Glomerular visceral epithelial cell (primary cell): ENCODE measurements at regions not wholly inside any gene's neighbourhood (a gene's known extent, or its start where the extent isn't known, plus 50 kb on each side); places are given as distances from the start of the nearest gene placed in this dataset.

ENCODE experiments used
- DNase-seq: peaks from one replicate; pipeline ENCODE4 v3.0.0-alpha.2; 2016; ENCODE audit errors: extremely low spot score

GRCh38 chr12:76219806-76220205 is 128.4 kb downstream of the BBS10 start:
- DNase-seq: peak; percentile 42

- no peak for DNase-seq
These were observed 131.4 kb downstream of the BBS10 start for GRCh38 chr12:76216585-76217472.

- no peak for DNase-seq
These were observed 123.6 kb upstream of the NAP1L1 start for GRCh38 chr12:76208129-76208528.

- DNase-seq: no peak
These were observed 122.2 kb upstream of the NAP1L1 start for GRCh38 chr12:76206677-76207072.

GRCh38 chr12:76206039-76206676 is 121.7 kb upstream of the NAP1L1 start:
- no peak for DNase-seq

GRCh38 chr12:76202621-76203020 is 118.1 kb upstream of the NAP1L1 start:
- DNase-seq: no peak

- DNase-seq: peak; percentile 62
These were observed 117.3 kb upstream of the NAP1L1 start for GRCh38 chr12:76201758-76202157.

GRCh38 chr12:76201316-76201715 is 116.8 kb upstream of the NAP1L1 start:
- peak; percentile 23 for DNase-seq

- peak; percentile 55 for DNase-seq
These were observed 115.3 kb upstream of the NAP1L1 start for GRCh38 chr12:76199808-76200207.

GRCh38 chr12:76198839-76199238 is 114.4 kb upstream of the NAP1L1 start:
- DNase-seq: no peak

- no peak for DNase-seq
These were observed 112.8 kb upstream of the NAP1L1 start for GRCh38 chr12:76197283-76197682.

- no peak for DNase-seq
These were observed 111.4 kb upstream of the NAP1L1 start for GRCh38 chr12:76195920-76196319.

GRCh38 chr12:76194724-76195123 is 110.2 kb upstream of the NAP1L1 start:
- no peak for DNase-seq

- DNase-seq: no peak
These were observed 109.5 kb upstream of the NAP1L1 start for GRCh38 chr12:76193961-76194360.

GRCh38 chr12:76192416-76192815 is 107.9 kb upstream of the NAP1L1 start:
- DNase-seq: no peak

GRCh38 chr12:76190299-76190698 is 105.8 kb upstream of the NAP1L1 start:
- DNase-seq: no peak

- DNase-seq: peak; percentile 26
These were observed 105.4 kb upstream of the NAP1L1 start for GRCh38 chr12:76189851-76190250.

GRCh38 chr12:76187177-76187576 is 102.7 kb upstream of the NAP1L1 start:
- no peak for DNase-seq

GRCh38 chr12:76186131-76186906 is 101.8 kb upstream of the NAP1L1 start:
- DNase-seq: no peak

GRCh38 chr12:76183459-76184186 is 99.1 kb upstream of the NAP1L1 start:
- peak; percentile 93 for DNase-seq

GRCh38 chr12:76180401-76181277 is 96.2 kb upstream of the NAP1L1 start:
- DNase-seq: no peak
